Stimulated activated CD8-positive, alpha-beta memory T cell treated with anti-CD3 and anti-CD28 coated beads, Interleukin-15, amount 100 ng/mL, for 48 hours (primary cell): ENCODE measurements at regions not wholly inside any gene's neighbourhood (a gene's known extent, or its start where the extent isn't known, plus 50 kb on each side); places are given as distances from the start of the nearest gene placed in this dataset.

ENCODE experiments used
- DNase-seq, 2 donors: peaks; one replicate each; pipeline ENCODE4 v3.0.0-alpha.2; 2020; ENCODE audit warnings: low read depth in 2 of 2

DNA sequence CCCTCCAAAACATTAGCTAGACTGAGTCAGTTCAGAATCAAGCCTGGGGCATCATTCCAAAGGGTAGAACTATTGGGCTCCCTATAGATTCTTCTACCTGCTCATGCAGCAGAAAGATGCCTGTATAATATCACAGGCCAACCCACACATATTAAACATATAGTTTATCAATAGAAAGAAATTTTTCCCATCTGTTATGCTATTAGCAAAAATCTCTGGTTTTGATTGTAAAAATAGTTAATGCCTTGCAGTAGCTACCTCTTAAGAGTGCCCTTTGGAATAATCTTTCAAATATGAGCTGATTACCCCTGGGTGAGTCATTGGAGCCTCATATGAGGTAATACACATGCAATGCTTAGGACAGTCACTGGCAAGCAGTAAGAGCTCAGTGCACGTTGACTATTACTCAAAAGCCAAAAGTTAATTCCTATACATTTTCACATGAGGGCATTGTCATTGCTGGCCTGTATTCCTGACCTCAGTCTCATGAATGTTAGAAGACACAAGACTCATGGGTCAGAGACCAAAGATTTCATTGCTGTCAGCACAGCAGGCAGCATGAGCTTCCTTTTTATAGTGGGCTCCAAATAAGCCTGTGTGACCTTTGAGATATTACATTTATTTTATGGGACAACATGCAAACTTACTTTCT, 180.0 kb downstream of the FGFR2 start:
- no peak for DNase-seq

DNA sequence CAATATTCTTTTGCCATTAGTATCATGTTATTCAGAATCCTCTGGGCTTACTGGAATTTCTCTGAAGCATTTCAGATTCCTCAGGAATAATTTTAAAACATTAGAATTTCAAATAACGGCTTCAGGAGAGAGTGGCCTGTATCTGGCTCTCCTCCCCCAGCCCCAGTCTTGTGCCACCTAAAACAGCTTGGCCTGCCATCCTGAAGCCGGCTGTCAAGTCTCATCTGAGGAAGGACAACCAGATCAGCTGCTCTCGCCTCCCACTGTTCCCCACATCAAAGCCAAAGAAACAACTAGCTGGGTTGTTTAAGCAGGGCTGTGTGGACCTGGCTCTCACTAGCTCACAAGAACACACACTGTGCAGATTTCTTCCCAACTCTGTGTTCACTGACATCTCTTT, 178.2 kb downstream of the FGFR2 start:
- DNase-seq = no peak

DNA sequence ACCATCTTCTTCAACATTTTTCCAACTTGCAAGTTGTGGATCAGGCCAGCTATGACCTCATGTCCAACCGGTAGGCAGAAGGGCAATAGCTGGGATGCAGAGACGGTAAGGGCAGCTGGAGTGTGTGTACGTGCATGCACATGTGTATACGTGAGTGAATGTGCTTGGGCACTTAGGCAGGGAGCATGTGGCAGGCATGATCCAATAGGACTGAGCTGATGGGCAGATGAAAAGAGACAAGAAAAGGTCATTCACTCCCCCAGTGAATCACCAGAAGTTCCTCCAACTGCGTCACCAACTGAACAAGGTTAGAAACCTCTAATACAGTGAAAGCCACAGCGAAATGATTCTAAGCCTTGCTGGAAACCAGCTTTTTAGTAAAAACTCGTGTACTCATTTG, 176.1 kb downstream of the FGFR2 start:
- no peak for DNase-seq

DNA sequence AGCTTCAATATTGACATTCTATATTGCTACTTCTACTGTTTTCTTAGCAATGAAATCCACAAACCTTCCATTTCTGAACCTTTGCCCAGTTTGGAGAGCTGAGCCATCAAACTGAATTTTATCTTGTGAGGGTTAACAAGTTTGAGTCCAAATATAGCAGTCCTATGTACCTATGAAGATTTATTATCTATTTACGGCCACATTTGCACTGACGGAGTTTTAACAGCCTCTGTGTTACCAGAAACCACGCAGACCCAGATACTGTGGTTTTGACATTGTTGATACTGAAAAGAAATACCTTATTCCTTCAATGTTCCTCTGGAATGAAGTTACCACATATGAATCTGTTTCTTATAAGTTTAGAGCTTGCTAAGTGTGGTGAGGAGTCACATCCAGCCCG, 172.6 kb downstream of the FGFR2 start:
- no peak for DNase-seq

DNA sequence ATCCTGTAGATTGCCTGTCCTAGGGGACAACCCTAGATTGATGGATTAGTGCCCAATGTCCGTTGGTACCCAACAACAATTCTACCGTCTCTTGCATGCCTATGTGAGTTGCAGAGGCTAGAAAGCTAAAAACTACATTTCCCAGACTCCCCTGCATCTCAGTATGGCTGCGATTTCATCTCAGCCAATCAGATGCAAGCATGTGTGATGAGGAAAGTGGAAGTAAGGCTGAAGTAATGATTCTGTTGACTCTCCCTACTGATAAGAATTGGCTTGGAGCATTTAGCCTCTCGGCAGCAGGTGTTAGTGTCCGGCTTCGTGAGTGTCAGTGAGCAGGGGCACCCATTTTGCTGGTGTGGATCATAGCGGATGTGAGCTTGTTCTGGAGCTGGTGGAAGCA, 171.9 kb downstream of the FGFR2 start:
- DNase-seq = no peak
